AG09319 (cell line): ENCODE measurements at regions not wholly inside any gene's neighbourhood (a gene's known extent, or its start where the extent isn't known, plus 50 kb on each side); places are given as distances from the start of the nearest gene placed in this dataset.

Source experiments
- DNase-seq: peaks from one replicate; pipeline ENCODE4 v3.0.0-alpha.2; 2010; ENCODE audit warnings: low read depth; ENCODE audit errors: extremely low read depth
- CTCF ChIP-seq: IDR thresholded peaks from 2 replicates; pipeline ENCODE4 v1.5.1; 2011; ENCODE audit warnings: low read depth, mild to moderate bottlenecking, inconsistent platforms, low read length, moderate library complexity

GRCh38 chr10:113415246-113415645 is 137.6 kb upstream of the HABP2 start:
- no peak for DNase-seq
- no peak for TF ChIP-seq CTCF

GRCh38 chr10:113420057-113420732 is 132.7 kb upstream of the HABP2 start:
- TF ChIP-seq CTCF, result no peak
- DNase-seq, result no peak

GRCh38 chr10:113420733-113421675 is 131.8 kb upstream of the HABP2 start:
- no peak for TF ChIP-seq CTCF
- DNase-seq, result no peak

- no peak for DNase-seq
- no peak for TF ChIP-seq CTCF
Observed at GRCh38 chr10:113422371-113422770, 130.5 kb upstream of the HABP2 start.

- DNase-seq, result no peak
- no peak for TF ChIP-seq CTCF
Observed at GRCh38 chr10:113423981-113424721, 128.7 kb upstream of the HABP2 start.

GRCh38 chr10:113425008-113425407 is 127.8 kb upstream of the HABP2 start:
- TF ChIP-seq CTCF, result no peak
- DNase-seq, result no peak

- no peak for TF ChIP-seq CTCF
- no peak for DNase-seq
Observed at GRCh38 chr10:113425541-113425951, 127.3 kb upstream of the HABP2 start.
